GM23338 (cell line): ENCODE measurements at regions not wholly inside any gene's neighbourhood (a gene's known extent, or its start where the extent isn't known, plus 50 kb on each side); places are given as distances from the start of the nearest gene placed in this dataset.

ENCODE experiments used
- ATAC-seq: fragments of 200-7000 bp; cut with Tn5 transposase; 3 replicates; pipeline ENCODE4 v1.9.1; 2020
- DNase-seq: peaks from one replicate; pipeline ENCODE4 v3.0.0-alpha.2; 2015; ENCODE audit warnings: low spot score
- H2AFZ ChIP-seq: fragments of 200-600 bp; sonication (generic); 2 replicates; pipeline ENCODE4 v1.8.0; 2016; ENCODE audit warnings: antibody characterized with exemption, mild to moderate bottlenecking, moderate library complexity
- H3F3A ChIP-seq: fragments of 200-600 bp; sonication (generic); replicated peaks from 2 replicates; pipeline ENCODE4 v1.8.0; 2017; ENCODE audit warnings: antibody characterized with exemption, mixed run types, low read depth
- H3K27ac ChIP-seq: fragments of 200-600 bp; sonication (generic); 2 replicates; pipeline ENCODE4 v1.6.1; 2016; ENCODE audit warnings: low read depth
- H3K27me3 ChIP-seq: fragments of 200-600 bp; sonication (generic); 2 replicates; pipeline ENCODE4 v1.8.0; 2016; ENCODE audit warnings: mild to moderate bottlenecking, mixed run types, moderate library complexity; ENCODE audit not compliant: insufficient read depth
- H3K36me3 ChIP-seq: fragments of 200-600 bp; sonication (generic); 2 replicates; pipeline ENCODE4 v1.8.0; 2016; ENCODE audit warnings: mild to moderate bottlenecking; ENCODE audit not compliant: insufficient read depth
- H3K4me1 ChIP-seq: fragments of 200-600 bp; sonication (generic); 2 replicates; pipeline ENCODE4 v1.8.0; 2016; ENCODE audit warnings: mild to moderate bottlenecking, moderate library complexity; ENCODE audit not compliant: insufficient read depth
- H3K4me2 ChIP-seq: fragments of 200-600 bp; sonication (generic); 2 replicates; pipeline ENCODE4 v1.7.1; 2017; ENCODE audit warnings: mixed run types
- H3K4me3 ChIP-seq: fragments of 200-600 bp; sonication (generic); 2 replicates; pipeline ENCODE4 v1.6.1; 2016; ENCODE audit warnings: mixed run types
- H3K79me2 ChIP-seq: fragments of 200-600 bp; sonication (generic); replicated peaks from 2 replicates; pipeline ENCODE4 v1.8.0; 2017; ENCODE audit warnings: mild to moderate bottlenecking; ENCODE audit not compliant: insufficient read depth
- H3K9me2 ChIP-seq: fragments of 200-600 bp; sonication (generic); 2 replicates; pipeline ENCODE4 v1.8.0; 2017; ENCODE audit not compliant: insufficient read depth
- H4K20me1 ChIP-seq: fragments of 200-600 bp; sonication (generic); replicated peaks from 2 replicates; pipeline ENCODE4 v1.8.0; 2017; ENCODE audit warnings: mild to moderate bottlenecking; ENCODE audit not compliant: insufficient read depth
- H3K27ac Mint-ChIP-seq: 2 replicates; pipeline ENCODE4 v1.8.0; 2020; ENCODE audit warnings: inconsistent platforms, mild to moderate bottlenecking, moderate library complexity, mixed read lengths
- H3K27me3 Mint-ChIP-seq: 3 replicates; pipeline ENCODE4 v1.8.0; 2022; ENCODE audit warnings: low read depth, mild to moderate bottlenecking, moderate library complexity, mixed read lengths, inconsistent platforms; ENCODE audit not compliant: insufficient read depth, poor library complexity
- H3K36me3 Mint-ChIP-seq: 3 replicates; pipeline ENCODE4 v1.8.0; 2021; ENCODE audit warnings: low read depth, mild to moderate bottlenecking, inconsistent platforms, moderate library complexity, mixed read lengths
- H3K4me1 Mint-ChIP-seq: 3 replicates; pipeline ENCODE4 v1.8.0; 2020; ENCODE audit warnings: mild to moderate bottlenecking, inconsistent platforms, mixed read lengths
- H3K4me3 Mint-ChIP-seq: 3 replicates; pipeline ENCODE4 v1.8.0; 2021; ENCODE audit warnings: moderate library complexity, mild to moderate bottlenecking, inconsistent platforms, mixed read lengths
- H3K9me3 Mint-ChIP-seq: 3 replicates; pipeline ENCODE4 v1.8.0; 2020; ENCODE audit warnings: moderate library complexity, mild to moderate bottlenecking, inconsistent platforms, mixed read lengths
- EZH2 ChIP-seq: fragments of 200-600 bp; sonication (generic); IDR thresholded peaks from one replicate; pipeline ENCODE4 v1.8.0; 2017; ENCODE audit warnings: antibody characterized with exemption, mild to moderate bottlenecking, low read depth; ENCODE audit not compliant: unreplicated experiment
- JUNB ChIP-seq: IDR thresholded peaks from one replicate; pipeline ENCODE4 v1.6.1; 2016; ENCODE audit warnings: antibody characterized with exemption; ENCODE audit not compliant: unreplicated experiment
- POLR2AphosphoS5 ChIP-seq: IDR thresholded peaks from 2 replicates; pipeline ENCODE4 v1.6.1; 2016; ENCODE audit warnings: antibody characterized with exemption, low read depth
- STAT1 ChIP-seq: IDR thresholded peaks from one replicate; pipeline ENCODE4 v1.6.1; 2016; ENCODE audit warnings: antibody characterized with exemption; ENCODE audit not compliant: unreplicated experiment
- ZNF114 ChIP-seq: fragments of 250-450 bp; sonication (Bioruptor Pico); IDR thresholded peaks from 2 replicates; pipeline ENCODE4 v1.5.0; 2020; ENCODE audit warnings: mild to moderate bottlenecking, moderate library complexity
- ZNF331 ChIP-seq: fragments of 250-450 bp; sonication (Bioruptor Pico); IDR thresholded peaks from 2 replicates; pipeline ENCODE4 v1.5.0; 2020; ENCODE audit warnings: low read depth, mild to moderate bottlenecking, moderate library complexity
- TF ChIP-seq, protein P1 (sequence below): fragments of 250-450 bp; sonication (Bioruptor Pico); IDR thresholded peaks from 2 replicates; pipeline ENCODE4 v1.5.0; 2020; ENCODE audit warnings: mild to moderate bottlenecking, moderate library complexity
- TF ChIP-seq, protein P2 (sequence below): IDR thresholded peaks from one replicate; pipeline ENCODE4 v1.6.1; 2018; ENCODE audit warnings: antibody characterized with exemption; ENCODE audit not compliant: unreplicated experiment

DNA sequence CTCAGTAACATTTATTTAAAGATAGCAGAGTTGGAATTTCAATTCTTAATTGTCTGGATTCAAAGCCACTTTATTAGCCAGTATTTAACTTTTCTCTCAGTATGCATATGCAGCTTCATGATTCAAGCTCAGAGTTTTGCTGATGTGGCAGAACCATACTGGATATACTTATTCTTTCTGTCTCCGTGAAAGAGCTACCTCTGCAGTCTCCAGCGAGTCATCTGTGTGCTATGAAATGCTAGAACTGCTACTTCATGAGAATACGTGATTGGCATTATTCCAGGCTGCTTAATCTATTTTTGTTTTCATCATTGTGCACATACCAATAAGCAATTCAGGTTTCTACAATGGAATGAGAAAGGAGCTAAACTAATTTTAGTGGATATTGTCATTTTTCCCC is 743.7 kb downstream of the C4orf33 start:
- Mint-ChIP-seq H3K4me1 (no peaks in the 10 kb centered on the region), H3K9me3 (0 out of 3 replicates have a peak, but pooled peaks cover 2% of the 10 kb centered on the region), H3K4me3 (no peak overlapping the region), H3K27me3 (no peaks in the 10 kb centered on the region), H3K36me3 (no peaks in the 10 kb centered on the region), H3K27ac (no peak overlapping the region)
- no peaks in the 10 kb centered on the region for H3K36me3 ChIP-seq
- H4K20me1 ChIP-seq = no peaks in the 10 kb centered on the region
- no peak overlapping the region for H3K4me2 ChIP-seq
- H3K4me1 ChIP-seq = no peaks in the 10 kb centered on the region
- H3K27me3 ChIP-seq = no peaks in the 10 kb centered on the region
- no peak overlapping the region for H3K4me3 ChIP-seq
- no peak overlapping the region for H2AFZ ChIP-seq
- DNase-seq = no peak
- no peaks in the 10 kb centered on the region for H3K79me2 ChIP-seq
- TF ChIP-seq EZH2 = no peak
- TF ChIP-seq, protein P1, sequence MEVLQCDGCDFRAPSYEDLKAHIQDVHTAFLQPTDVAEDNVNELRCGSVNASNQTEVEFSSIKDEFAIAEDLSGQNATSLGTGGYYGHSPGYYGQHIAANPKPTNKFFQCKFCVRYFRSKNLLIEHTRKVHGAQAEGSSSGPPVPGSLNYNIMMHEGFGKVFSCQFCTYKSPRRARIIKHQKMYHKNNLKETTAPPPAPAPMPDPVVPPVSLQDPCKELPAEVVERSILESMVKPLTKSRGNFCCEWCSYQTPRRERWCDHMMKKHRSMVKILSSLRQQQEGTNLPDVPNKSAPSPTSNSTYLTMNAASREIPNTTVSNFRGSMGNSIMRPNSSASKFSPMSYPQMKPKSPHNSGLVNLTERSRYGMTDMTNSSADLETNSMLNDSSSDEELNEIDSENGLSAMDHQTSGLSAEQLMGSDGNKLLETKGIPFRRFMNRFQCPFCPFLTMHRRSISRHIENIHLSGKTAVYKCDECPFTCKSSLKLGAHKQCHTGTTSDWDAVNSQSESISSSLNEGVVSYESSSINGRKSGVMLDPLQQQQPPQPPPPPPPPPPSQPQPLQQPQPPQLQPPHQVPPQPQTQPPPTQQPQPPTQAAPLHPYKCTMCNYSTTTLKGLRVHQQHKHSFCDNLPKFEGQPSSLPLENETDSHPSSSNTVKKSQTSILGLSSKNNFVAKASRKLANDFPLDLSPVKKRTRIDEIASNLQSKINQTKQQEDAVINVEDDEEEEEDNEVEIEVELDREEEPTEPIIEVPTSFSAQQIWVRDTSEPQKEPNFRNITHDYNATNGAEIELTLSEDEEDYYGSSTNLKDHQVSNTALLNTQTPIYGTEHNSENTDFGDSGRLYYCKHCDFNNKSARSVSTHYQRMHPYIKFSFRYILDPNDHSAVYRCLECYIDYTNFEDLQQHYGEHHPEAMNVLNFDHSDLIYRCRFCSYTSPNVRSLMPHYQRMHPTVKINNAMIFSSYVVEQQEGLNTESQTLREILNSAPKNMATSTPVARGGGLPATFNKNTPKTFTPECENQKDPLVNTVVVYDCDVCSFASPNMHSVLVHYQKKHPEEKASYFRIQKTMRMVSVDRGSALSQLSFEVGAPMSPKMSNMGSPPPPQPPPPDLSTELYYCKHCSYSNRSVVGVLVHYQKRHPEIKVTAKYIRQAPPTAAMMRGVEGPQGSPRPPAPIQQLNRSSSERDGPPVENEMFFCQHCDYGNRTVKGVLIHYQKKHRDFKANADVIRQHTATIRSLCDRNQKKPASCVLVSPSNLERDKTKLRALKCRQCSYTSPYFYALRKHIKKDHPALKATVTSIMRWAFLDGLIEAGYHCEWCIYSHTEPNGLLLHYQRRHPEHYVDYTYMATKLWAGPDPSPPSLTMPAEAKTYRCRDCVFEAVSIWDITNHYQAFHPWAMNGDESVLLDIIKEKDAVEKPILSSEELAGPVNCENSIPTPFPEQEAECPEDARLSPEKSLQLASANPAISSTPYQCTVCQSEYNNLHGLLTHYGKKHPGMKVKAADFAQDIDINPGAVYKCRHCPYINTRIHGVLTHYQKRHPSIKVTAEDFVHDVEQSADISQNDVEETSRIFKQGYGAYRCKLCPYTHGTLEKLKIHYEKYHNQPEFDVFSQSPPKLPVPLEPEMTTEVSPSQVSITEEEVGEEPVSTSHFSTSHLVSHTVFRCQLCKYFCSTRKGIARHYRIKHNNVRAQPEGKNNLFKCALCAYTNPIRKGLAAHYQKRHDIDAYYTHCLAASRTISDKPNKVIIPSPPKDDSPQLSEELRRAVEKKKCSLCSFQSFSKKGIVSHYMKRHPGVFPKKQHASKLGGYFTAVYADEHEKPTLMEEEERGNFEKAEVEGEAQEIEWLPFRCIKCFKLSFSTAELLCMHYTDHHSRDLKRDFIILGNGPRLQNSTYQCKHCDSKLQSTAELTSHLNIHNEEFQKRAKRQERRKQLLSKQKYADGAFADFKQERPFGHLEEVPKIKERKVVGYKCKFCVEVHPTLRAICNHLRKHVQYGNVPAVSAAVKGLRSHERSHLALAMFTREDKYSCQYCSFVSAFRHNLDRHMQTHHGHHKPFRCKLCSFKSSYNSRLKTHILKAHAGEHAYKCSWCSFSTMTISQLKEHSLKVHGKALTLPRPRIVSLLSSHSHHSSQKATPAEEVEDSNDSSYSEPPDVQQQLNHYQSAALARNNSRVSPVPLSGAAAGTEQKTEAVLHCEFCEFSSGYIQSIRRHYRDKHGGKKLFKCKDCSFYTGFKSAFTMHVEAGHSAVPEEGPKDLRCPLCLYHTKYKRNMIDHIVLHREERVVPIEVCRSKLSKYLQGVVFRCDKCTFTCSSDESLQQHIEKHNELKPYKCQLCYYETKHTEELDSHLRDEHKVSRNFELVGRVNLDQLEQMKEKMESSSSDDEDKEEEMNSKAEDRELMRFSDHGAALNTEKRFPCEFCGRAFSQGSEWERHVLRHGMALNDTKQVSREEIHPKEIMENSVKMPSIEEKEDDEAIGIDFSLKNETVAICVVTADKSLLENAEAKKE (CRISPR knock-in tag) = no peak
- TF ChIP-seq JUNB = no peak
- TF ChIP-seq, protein P2, sequence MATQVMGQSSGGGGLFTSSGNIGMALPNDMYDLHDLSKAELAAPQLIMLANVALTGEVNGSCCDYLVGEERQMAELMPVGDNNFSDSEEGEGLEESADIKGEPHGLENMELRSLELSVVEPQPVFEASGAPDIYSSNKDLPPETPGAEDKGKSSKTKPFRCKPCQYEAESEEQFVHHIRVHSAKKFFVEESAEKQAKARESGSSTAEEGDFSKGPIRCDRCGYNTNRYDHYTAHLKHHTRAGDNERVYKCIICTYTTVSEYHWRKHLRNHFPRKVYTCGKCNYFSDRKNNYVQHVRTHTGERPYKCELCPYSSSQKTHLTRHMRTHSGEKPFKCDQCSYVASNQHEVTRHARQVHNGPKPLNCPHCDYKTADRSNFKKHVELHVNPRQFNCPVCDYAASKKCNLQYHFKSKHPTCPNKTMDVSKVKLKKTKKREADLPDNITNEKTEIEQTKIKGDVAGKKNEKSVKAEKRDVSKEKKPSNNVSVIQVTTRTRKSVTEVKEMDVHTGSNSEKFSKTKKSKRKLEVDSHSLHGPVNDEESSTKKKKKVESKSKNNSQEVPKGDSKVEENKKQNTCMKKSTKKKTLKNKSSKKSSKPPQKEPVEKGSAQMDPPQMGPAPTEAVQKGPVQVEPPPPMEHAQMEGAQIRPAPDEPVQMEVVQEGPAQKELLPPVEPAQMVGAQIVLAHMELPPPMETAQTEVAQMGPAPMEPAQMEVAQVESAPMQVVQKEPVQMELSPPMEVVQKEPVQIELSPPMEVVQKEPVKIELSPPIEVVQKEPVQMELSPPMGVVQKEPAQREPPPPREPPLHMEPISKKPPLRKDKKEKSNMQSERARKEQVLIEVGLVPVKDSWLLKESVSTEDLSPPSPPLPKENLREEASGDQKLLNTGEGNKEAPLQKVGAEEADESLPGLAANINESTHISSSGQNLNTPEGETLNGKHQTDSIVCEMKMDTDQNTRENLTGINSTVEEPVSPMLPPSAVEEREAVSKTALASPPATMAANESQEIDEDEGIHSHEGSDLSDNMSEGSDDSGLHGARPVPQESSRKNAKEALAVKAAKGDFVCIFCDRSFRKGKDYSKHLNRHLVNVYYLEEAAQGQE = no peak
- TF ChIP-seq ZNF114 (CRISPR knock-in tag) = no peak
- TF ChIP-seq ZNF331 (CRISPR knock-in tag) = no peak
- no peak for TF ChIP-seq STAT1
- TF ChIP-seq POLR2AphosphoS5 = no peak
- ATAC-seq = no peak
- H3K9me2 ChIP-seq = no peaks in the 10 kb centered on the region
- H3F3A ChIP-seq = no peaks in the 10 kb centered on the region
- H3K27ac ChIP-seq = no peak overlapping the region
